GM10266 (cell line): ENCODE measurements at regions not wholly inside any gene's neighbourhood (a gene's known extent, or its start where the extent isn't known, plus 50 kb on each side); places are given as distances from the start of the nearest gene placed in this dataset.

Experiments
- DNase-seq: peaks from one replicate; pipeline ENCODE4 v3.0.0; 2012; ENCODE audit errors: extremely low spot score
- CTCF ChIP-seq: IDR thresholded peaks from 2 replicates; pipeline ENCODE4 v1.5.1; 2012; ENCODE audit warnings: mild to moderate bottlenecking, low read depth; ENCODE audit not compliant: control insufficient read depth, insufficient read depth; ENCODE audit errors: missing control alignments

GRCh38 chr11:70544067-70544773 is 145.9 kb downstream of the CTTN start:
- TF ChIP-seq CTCF: no peak
- DNase-seq: no peak

DNA sequence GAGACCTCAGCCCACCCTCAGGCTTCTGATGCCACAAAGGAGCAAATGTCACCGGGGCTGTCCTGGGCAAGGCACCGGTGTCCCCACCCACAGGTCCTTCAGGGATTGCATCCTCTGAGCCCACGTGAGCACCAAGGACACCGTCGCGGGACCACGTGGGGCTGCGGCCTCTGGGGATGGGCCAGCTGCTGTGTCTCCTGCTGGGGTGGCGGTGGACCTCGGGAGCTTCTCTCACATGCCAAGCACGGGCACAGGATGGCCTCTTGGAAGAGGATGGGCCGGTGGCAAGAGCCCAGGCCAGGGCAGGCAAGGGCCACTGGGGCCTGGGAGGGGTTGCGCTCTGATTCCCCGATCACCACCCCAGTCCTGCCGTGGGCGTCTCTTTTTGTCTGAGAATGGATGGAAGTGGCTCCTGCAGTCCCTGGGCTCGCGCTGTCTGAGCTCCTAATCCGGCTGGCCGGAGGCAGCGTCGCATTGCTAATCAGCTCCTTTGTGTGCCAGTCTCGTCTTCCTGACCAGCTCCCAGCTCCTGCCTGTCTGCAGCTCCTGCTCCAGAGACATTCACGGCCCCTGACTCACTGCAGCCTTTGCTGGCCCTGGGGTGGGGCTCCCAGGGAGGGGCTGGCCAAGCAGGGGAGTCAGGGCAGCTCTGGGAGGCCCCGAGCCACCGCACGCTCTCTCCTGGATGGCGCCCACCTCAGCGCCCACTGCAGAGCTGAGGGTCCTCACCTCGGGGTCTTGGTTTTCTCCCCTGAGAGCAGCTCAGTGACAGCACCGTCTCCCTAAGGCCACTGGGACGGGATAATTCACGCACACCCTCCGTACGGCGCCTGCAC is 146.7 kb downstream of the CTTN start:
- DNase-seq: no peak
- no peak for TF ChIP-seq CTCF

- no peak for TF ChIP-seq CTCF
- no peak for DNase-seq
Measured at GRCh38 chr11:70545610-70545912, 147.2 kb downstream of the CTTN start.

DNA sequence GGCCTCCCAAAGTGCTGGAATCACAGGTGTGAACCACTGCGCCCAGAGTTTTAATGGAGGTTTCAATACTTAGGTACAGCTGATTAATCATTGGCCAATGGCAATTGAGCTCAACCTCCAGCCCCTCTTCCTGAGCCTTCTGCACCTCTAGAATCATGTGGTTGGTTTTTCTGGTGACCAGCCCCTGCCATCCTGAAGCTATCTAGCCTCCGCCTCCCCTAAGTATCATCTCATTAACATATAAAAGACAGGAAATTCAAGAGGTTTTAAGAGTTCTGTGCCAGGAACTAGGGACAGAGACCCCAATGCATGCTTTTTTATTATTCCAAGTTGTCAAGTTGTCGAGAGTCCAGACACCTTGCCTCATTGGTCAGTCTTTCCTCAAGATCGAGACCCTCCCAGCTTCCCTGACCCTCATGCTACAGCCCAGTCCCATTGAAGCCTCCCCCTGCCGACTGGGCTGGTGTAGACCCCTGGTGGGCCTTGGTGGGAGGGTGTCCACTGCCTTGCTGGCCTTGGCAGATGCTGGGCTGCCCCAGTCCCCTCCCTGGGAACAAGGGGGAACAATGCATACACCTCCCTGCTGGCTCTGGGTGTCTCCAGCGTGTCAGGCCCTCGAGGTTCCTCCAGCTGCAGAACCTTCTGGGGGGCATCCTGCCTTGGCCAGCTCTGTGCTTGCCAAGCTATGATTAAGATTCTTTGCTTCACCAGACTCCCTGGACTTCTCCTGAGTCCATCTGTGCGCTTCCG is 148.0 kb downstream of the CTTN start:
- no peak for DNase-seq
- no peak for TF ChIP-seq CTCF

- no peak for TF ChIP-seq CTCF
- DNase-seq: no peak
Measured at GRCh38 chr11:70547386-70547785, 149.1 kb downstream of the CTTN start.

DNA sequence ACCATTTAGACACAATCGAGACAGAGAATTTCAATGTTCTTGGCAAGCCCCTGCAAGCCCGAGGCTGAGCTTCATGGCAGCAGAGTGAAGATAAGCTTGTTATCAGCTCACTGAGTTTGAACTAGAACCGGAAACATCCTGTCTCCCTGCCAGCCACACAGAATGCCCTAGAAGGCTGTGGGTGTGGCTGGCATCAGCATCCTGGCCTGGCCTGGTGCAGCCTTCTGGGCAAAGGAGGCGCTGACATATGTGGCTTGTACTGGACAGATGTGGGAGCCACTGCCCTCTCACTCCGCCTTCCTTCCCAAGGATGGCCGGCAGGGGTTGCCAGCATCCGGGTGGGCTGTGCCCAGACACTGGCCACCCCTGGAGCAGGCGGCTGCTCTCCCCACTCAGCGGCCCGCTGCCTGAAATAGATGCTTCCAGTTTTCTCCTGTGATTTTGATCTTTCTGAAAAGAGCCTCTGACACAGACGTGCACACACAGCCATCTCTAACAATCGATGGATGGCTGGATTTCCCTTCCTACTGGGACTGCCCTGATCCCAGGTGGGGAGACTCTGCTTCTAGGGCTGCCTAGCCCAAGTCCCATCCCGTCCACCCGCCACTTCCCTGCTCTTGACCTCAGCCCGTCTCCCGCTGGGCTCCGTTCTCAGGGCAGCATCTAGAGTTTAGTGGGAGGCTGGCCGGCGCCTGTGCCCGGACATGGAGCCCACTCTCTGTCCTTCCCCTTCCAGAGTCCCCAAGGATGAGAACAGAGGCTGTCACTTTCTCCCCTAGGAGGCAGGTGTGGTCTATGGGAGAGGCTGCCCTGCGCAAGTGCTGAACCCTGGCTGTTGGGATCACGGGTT is 149.7 kb downstream of the CTTN start:
- no peak for TF ChIP-seq CTCF
- DNase-seq: no peak
